ENCODE measurements at regions not wholly inside any gene's neighbourhood (a gene's known extent, or its start where the extent isn't known, plus 50 kb on each side); places are given as distances from the start of the nearest gene placed in this dataset.

- Histone ChIP-seq H3K27me3 (ENCODE audit: insufficient read depth in 3 of 3, low read length in 2 of 3) (no peaks in the 10 kb centered on the region), H3K4me1 (peaks cover 19% of the 10 kb centered on the region), H3K9me3 (no peaks in the 10 kb centered on the region), H3K36me3 (ENCODE audit: insufficient read depth in 1 of 2, low read depth in 1 of 2) (no peaks in the 10 kb centered on the region), H3K27ac (no peak overlapping the region), H3K4me3 (no peak overlapping the region)
- ATAC-seq (no peak), DNase-seq (no peak)
- no peak for TF ChIP-seq CTCF (IDR thresholded peaks at IDR 0.05)
- intact Hi-C loops (cut with DNase I) = no loop called here
- whole genome bisulfite sequencing, 3 donors = 63 to 86% (median 74%) methylated on average over 4 of the region's 4 CpGs
Measured at GRCh38 chr12:42758806-42759205, 169.3 kb upstream of the PRICKLE1 start.

GRCh38 chr12:42757624-42758119 is 168.1 kb upstream of the PRICKLE1 start:
- intact Hi-C loops (cut with DNase I) = no loop called here
- Histone ChIP-seq H3K36me3 (ENCODE audit: insufficient read depth in 1 of 2, low read depth in 1 of 2) (no peaks in the 10 kb centered on the region), H3K27me3 (ENCODE audit: insufficient read depth in 3 of 3, low read length in 2 of 3) (no peaks in the 10 kb centered on the region), H3K9me3 (no peaks in the 10 kb centered on the region), H3K4me3 (no peak overlapping the region), H3K27ac (no peak overlapping the region), H3K4me1 (peaks cover 19% of the 10 kb centered on the region)
- TF ChIP-seq CTCF (IDR thresholded peaks at IDR 0.05) = no peak
- 72 to 76% (median 76%) methylated on average over 8 of the region's 8 CpGs for WGBS, 3 donors
- DNase-seq (no peak), ATAC-seq (no peak)

- WGBS, 3 donors = 72 to 78% (median 73%) methylated on average over 9 of the region's 9 CpGs
- no peak for TF ChIP-seq CTCF (IDR thresholded peaks at IDR 0.05)
- intact Hi-C loops (cut with DNase I) = no loop called here
- Histone ChIP-seq H3K27me3 (ENCODE audit: insufficient read depth in 3 of 3, low read length in 2 of 3) (no peaks in the 10 kb centered on the region), H3K9me3 (no peaks in the 10 kb centered on the region), H3K27ac (no peak overlapping the region), H3K4me3 (no peak overlapping the region), H3K4me1 (peaks cover 19% of the 10 kb centered on the region), H3K36me3 (ENCODE audit: insufficient read depth in 1 of 2, low read depth in 1 of 2) (no peaks in the 10 kb centered on the region)
- ATAC-seq (no peak), DNase-seq (no peak)
Measured at GRCh38 chr12:42756841-42757623, 167.5 kb upstream of the PRICKLE1 start.

- H3K4me1 ChIP-seq = no peaks in the 10 kb centered on the region
- WGBS, 3 donors = 85 to 96% (median 94%) methylated on average over 1 of the region's 1 CpG
- H3K27ac ChIP-seq = no peak overlapping the region
- H3K4me3 ChIP-seq = no peak overlapping the region
- no peak for TF ChIP-seq CTCF (IDR thresholded peaks at IDR 0.05)
- no peaks in the 10 kb centered on the region for H3K27me3 ChIP-seq (ENCODE audit: insufficient read depth in 3 of 3, low read length in 2 of 3)
- DNase-seq = no peak
- intact Hi-C loops (cut with DNase I) = no loop called here
- H3K36me3 ChIP-seq (ENCODE audit: insufficient read depth in 1 of 2, low read depth in 1 of 2) = no peaks in the 10 kb centered on the region
- ATAC-seq = no peak
- peaks cover 8% of the 10 kb centered on the region for H3K9me3 ChIP-seq
Measured at GRCh38 chr12:42750356-42750755, 160.8 kb upstream of the PRICKLE1 start.
